ENCODE measurements at regions not wholly inside any gene's neighbourhood (a gene's known extent, or its start where the extent isn't known, plus 50 kb on each side); places are given as distances from the start of the nearest gene placed in this dataset.

DNA sequence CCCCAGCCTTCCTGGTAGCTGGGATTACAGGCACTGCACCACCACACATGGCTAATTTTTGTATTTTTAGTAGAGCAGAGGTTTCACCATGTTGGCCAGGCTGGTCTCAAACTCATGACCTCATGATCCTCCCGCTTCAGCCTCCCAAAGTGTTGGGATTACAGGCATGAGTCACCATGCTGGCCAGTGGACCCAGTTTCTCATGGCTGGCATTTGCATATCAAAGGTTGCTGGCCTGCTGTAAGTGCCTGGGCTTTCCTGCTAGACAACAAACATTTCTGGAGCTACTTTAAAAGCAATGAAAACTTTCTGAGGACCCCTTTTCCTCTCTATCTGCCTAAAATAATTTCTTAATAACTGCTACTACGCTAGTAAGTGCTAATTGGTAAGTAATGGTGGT, 228.2 kb downstream of the PCDH10 start:
- TF ChIP-seq, protein P1, sequence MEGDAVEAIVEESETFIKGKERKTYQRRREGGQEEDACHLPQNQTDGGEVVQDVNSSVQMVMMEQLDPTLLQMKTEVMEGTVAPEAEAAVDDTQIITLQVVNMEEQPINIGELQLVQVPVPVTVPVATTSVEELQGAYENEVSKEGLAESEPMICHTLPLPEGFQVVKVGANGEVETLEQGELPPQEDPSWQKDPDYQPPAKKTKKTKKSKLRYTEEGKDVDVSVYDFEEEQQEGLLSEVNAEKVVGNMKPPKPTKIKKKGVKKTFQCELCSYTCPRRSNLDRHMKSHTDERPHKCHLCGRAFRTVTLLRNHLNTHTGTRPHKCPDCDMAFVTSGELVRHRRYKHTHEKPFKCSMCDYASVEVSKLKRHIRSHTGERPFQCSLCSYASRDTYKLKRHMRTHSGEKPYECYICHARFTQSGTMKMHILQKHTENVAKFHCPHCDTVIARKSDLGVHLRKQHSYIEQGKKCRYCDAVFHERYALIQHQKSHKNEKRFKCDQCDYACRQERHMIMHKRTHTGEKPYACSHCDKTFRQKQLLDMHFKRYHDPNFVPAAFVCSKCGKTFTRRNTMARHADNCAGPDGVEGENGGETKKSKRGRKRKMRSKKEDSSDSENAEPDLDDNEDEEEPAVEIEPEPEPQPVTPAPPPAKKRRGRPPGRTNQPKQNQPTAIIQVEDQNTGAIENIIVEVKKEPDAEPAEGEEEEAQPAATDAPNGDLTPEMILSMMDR (IDR thresholded peaks at IDR 0.05), result no peak
- no peak for TF ChIP-seq POLR2A (IDR thresholded peaks at IDR 0.05)
